Type B pancreatic cell (in vitro differentiated cells): ENCODE measurements at regions not wholly inside any gene's neighbourhood (a gene's known extent, or its start where the extent isn't known, plus 50 kb on each side); places are given as distances from the start of the nearest gene placed in this dataset.
A peak's percentile ranks its signal among the peaks of the same experiment; 100 is the strongest.

Experiments
- DNase-seq: peaks from one replicate; pipeline ENCODE4 v3.0.0; 2021; ENCODE audit warnings: mixed read lengths; ENCODE audit not compliant: unreplicated experiment; ENCODE audit errors: extremely low spot score
- H3K27ac Mint-ChIP-seq: 2 replicates; pipeline ENCODE4 v1.8.0; 2021; ENCODE audit warnings: mild to moderate bottlenecking, mixed read lengths
- H3K27me3 Mint-ChIP-seq: 2 replicates; pipeline ENCODE4 v1.8.0; 2021; ENCODE audit warnings: mixed read lengths
- H3K36me3 Mint-ChIP-seq: 2 replicates; pipeline ENCODE4 v1.8.0; 2021; ENCODE audit warnings: mixed read lengths
- H3K4me1 Mint-ChIP-seq: one replicate; pipeline ENCODE4 v1.8.0; 2021; ENCODE audit warnings: mixed read lengths; ENCODE audit not compliant: unreplicated experiment
- H3K4me3 Mint-ChIP-seq: 2 replicates; pipeline ENCODE4 v1.8.0; 2021; ENCODE audit warnings: mild to moderate bottlenecking, mixed read lengths
- H3K9me3 Mint-ChIP-seq: 2 replicates; pipeline ENCODE4 v1.8.0; 2021; ENCODE audit warnings: mixed read lengths
- CTCF ChIP-seq: fragments of 200-600 bp; sonication (generic); conservative IDR thresholded peaks from 2 replicates; pipeline ENCODE4 v1.5.0; 2021; ENCODE audit warnings: antibody characterized with exemption, mild to moderate bottlenecking
- microRNA-seq: library from miRNA; unstranded; fragments of <30 nt; microRNA quantifications from one replicate; pipeline ENCODE4, GENCODE V29; 2020

GRCh38 chr1:209529233-209529632 lies 54.3 kb upstream of the CAMK1G start:
- Mint-ChIP-seq H3K4me3 (no peak overlapping the region), H3K9me3 (no peaks in the 10 kb centered on the region), H3K36me3 (no peaks in the 10 kb centered on the region), H3K4me1 (peaks cover 22% of the 10 kb centered on the region), H3K27ac (peak overlapping the region; percentile 1), H3K27me3 (peaks cover 19% of the 10 kb centered on the region)
- DNase-seq: no peak
- TF ChIP-seq CTCF: no peak

GRCh38 chr1:209531006-209531405 lies 52.5 kb upstream of the CAMK1G start:
- no peak overlapping the region for H3K27ac Mint-ChIP-seq
- DNase-seq: no peak
- H3K27me3 Mint-ChIP-seq: peaks cover 17% of the 10 kb centered on the region

GRCh38 chr1:209531549-209531948 lies 52.0 kb upstream of the CAMK1G start:
- DNase-seq: no peak
- H3K4me3 Mint-ChIP-seq: no peak overlapping the region
- no peak overlapping the region for H3K27ac Mint-ChIP-seq
- H3K36me3 Mint-ChIP-seq: no peaks in the 10 kb centered on the region
- TF ChIP-seq CTCF: no peak
- H3K4me1 Mint-ChIP-seq: peaks cover 15% of the 10 kb centered on the region
- peaks cover 15% of the 10 kb centered on the region for H3K27me3 Mint-ChIP-seq
- H3K9me3 Mint-ChIP-seq: no peaks in the 10 kb centered on the region

More at GRCh38 chr1:209531006-209531405, 52.5 kb upstream of the CAMK1G start:
- peaks cover 17% of the 10 kb centered on the region for H3K4me1 Mint-ChIP-seq
- no peak for TF ChIP-seq CTCF
- no peaks in the 10 kb centered on the region for H3K36me3 Mint-ChIP-seq
- no peak overlapping the region for H3K4me3 Mint-ChIP-seq
- H3K9me3 Mint-ChIP-seq: no peaks in the 10 kb centered on the region

Small RNA genes lying in the stretch of these regions (microRNA-seq; reads per million reads assigned to microRNA genes)
- 33,098 reads per million, percentile 98 among the genes with 10 or more reads in this experiment for gene MIR205
